GM12878 (cell line): ENCODE measurements at regions not wholly inside any gene's neighbourhood (a gene's known extent, or its start where the extent isn't known, plus 50 kb on each side); places are given as distances from the start of the nearest gene placed in this dataset.

Source experiments
- CBX5 ChIP-seq: sonication (generic); IDR thresholded peaks from 2 replicates; pipeline ENCODE4 v1.6.1; 2016; ENCODE audit warnings: low read depth, moderate library complexity, mild to moderate bottlenecking, inconsistent platforms
- SREBF1 ChIP-seq: IDR thresholded peaks from 2 replicates; pipeline ENCODE4 v1.6.1; 2012; ENCODE audit warnings: mild to moderate bottlenecking, low read length
- SUZ12 ChIP-seq: fragments of 200-600 bp; sonication (generic); IDR thresholded peaks from one replicate; pipeline ENCODE4 v1.6.1; 2018; ENCODE audit warnings: antibody characterized with exemption, mild to moderate bottlenecking; ENCODE audit not compliant: unreplicated experiment
- TF ChIP-seq, protein P1 (sequence below): fragments of 450-650 bp; IDR thresholded peaks from 2 replicates; pipeline ENCODE4 v1.6.1; 2017; ENCODE audit warnings: mild to moderate bottlenecking, low read depth, inconsistent platforms; ENCODE audit not compliant: poor library complexity, severe bottlenecking

DNA sequence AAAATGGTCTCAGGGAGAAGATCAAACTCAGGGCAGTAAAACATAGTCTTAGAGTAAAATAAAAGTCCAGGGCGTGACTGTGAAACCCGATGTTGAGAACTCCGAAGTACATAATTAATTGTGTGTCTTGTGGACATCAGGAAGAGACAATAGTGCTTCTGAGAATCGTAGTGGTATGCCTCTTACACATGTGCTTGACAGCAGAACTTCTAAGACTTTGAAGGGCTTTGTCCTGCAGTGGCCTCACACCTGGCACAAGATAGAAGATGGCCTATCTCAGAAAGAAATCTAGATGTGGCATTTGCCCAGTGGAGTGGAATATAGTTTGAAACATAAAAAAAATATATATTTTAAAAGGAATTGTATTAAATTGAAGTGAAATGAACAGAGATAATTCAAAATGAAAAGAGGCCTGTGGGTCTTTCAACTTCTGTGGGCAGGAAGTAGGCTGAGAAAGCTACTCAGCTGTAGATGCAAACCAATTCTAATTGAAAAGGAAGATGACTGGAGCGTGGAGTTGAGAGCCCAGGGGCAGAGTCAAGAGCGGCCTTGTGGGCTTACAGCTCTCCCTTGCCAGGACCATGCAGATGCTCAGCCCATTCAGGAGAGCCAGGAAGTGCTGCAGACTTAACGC is 468.4 kb downstream of the KDM4C start (continued):
- no peak for TF ChIP-seq SREBF1
- TF ChIP-seq SUZ12, result no peak
- no peak for TF ChIP-seq CBX5
- TF ChIP-seq, protein P1, sequence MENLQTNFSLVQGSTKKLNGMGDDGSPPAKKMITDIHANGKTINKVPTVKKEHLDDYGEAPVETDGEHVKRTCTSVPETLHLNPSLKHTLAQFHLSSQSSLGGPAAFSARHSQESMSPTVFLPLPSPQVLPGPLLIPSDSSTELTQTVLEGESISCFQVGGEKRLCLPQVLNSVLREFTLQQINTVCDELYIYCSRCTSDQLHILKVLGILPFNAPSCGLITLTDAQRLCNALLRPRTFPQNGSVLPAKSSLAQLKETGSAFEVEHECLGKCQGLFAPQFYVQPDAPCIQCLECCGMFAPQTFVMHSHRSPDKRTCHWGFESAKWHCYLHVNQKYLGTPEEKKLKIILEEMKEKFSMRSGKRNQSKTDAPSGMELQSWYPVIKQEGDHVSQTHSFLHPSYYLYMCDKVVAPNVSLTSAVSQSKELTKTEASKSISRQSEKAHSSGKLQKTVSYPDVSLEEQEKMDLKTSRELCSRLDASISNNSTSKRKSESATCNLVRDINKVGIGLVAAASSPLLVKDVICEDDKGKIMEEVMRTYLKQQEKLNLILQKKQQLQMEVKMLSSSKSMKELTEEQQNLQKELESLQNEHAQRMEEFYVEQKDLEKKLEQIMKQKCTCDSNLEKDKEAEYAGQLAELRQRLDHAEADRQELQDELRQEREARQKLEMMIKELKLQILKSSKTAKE, result no peak
